ENCODE measurements at regions not wholly inside any gene's neighbourhood (a gene's known extent, or its start where the extent isn't known, plus 50 kb on each side); places are given as distances from the start of the nearest gene placed in this dataset.

DNA sequence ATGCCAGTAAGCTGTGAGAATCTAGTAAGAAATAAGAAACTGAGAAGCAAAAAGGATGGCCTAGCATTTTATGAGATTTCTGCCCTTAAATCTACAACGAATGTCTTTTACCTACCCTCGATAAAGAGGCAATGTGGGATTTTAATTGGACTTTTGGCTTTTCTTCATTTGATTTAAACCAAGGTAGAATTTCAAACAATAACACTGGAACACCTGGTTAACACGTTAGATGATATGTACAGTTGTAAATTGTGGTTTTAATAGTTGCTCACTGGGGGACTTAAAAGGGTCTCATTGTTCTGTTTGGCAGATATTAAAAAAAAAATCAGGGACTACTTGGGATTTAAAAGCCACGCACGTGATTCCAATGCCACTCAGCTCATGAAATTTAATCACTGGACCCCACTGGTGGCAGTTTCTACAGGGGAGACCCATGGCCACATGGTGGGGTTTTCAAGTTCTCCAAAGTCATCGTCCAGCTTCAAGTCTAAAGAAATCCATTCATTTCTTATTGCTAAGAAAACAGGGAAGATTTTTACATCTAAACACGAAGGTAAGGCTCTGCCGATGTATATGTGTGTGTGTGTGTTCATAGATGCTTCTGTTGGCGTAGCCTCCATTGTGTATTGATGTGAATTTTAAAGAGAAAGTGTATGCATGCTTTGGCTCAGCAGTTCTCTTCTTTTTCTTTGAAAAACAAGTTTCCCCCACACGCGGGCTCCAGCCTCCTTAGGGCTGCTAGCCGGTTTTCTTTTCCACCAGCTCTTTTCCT, 588.6 kb upstream of the MKI67 start:
- TF ChIP-seq, protein P1, sequence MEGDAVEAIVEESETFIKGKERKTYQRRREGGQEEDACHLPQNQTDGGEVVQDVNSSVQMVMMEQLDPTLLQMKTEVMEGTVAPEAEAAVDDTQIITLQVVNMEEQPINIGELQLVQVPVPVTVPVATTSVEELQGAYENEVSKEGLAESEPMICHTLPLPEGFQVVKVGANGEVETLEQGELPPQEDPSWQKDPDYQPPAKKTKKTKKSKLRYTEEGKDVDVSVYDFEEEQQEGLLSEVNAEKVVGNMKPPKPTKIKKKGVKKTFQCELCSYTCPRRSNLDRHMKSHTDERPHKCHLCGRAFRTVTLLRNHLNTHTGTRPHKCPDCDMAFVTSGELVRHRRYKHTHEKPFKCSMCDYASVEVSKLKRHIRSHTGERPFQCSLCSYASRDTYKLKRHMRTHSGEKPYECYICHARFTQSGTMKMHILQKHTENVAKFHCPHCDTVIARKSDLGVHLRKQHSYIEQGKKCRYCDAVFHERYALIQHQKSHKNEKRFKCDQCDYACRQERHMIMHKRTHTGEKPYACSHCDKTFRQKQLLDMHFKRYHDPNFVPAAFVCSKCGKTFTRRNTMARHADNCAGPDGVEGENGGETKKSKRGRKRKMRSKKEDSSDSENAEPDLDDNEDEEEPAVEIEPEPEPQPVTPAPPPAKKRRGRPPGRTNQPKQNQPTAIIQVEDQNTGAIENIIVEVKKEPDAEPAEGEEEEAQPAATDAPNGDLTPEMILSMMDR (IDR thresholded peaks at IDR 0.05), result no peak
- TF ChIP-seq POLR2A (IDR thresholded peaks at IDR 0.05), result no peak
